Adrenal gland (tissue), 9 donors: ENCODE measurements at regions not wholly inside any gene's neighbourhood (a gene's known extent, or its start where the extent isn't known, plus 50 kb on each side); places are given as distances from the start of the nearest gene placed in this dataset.

Experiments used
- DNase-seq, 7 donors: peaks; one replicate each; pipeline ENCODE4 v3.0.0-alpha.2; 2019 to 2020
- H3K27ac ChIP-seq, 5 donors: fragments of 200-600 bp; sonication (generic) in 4 of 5; 1 replicate in 3 of 5; 2 replicates in 2 of 5; pipeline versions ENCODE4 v1.5.1 to v1.8.0; 2016 to 2020; ENCODE audit warnings: mild to moderate bottlenecking in 1 of 5
- H3K27me3 ChIP-seq: fragments of 200-600 bp; 2 replicates; pipeline ENCODE4 v1.8.0; 2021
- H3K36me3 ChIP-seq, 2 donors: fragments of 200-600 bp; replicated peaks in 1 of 2; 1 replicate in 1 of 2; 2 replicates in 1 of 2; pipeline versions ENCODE4 v1.5.1 to v1.8.0; 2018 to 2022
- H3K4me1 ChIP-seq, 2 donors: fragments of 200-600 bp; replicated peaks in 1 of 2; 1 replicate in 1 of 2; 2 replicates in 1 of 2; pipeline versions ENCODE4 v1.5.1 to v1.8.0; 2018 to 2021
- H3K4me3 ChIP-seq, 4 donors: fragments of 200-600 bp; sonication (generic) in 3 of 4; one replicate each; pipeline ENCODE4 v1.5.1; 2016 to 2018
- H3K9me3 ChIP-seq, 3 donors: fragments of 200-600 bp; sonication (generic) in 1 of 3; replicated peaks in 1 of 3; 1 replicate in 2 of 3; 2 replicates in 1 of 3; pipeline versions ENCODE4 v1.5.1 to v1.8.0; 2016 to 2021
- POLR2A ChIP-seq, 2 donors: fragments of 450-650 bp; IDR thresholded peaks; one replicate each; pipeline ENCODE4 v1.6.1; 2017; ENCODE audit warnings: antibody characterized with exemption in 2 of 2, mild to moderate bottlenecking in 2 of 2, moderate library complexity in 1 of 2
- WGBS, 4 donors: extraction: QIAGEN DNeasy Blood & Tissue Kit in 2 of 4; methylation state at CpG; one replicate each; pipeline versions ENCODE4 v1.1.5 to v1.1.7; 2013 to 2017; 5-methylcytosine and 5-hydroxymethylcytosine counted together
- intact Hi-C, 2 donors: fragments of 100-400 bp; cut with DNase I; formaldehyde crosslinking; loops; one replicate each; pipeline versions ENCODE4 v1.14.1 to v1.15.0; 2022 to 2023
- TF ChIP-seq, protein P1 (sequence below), 6 experiments: fragments of 450-650 bp in 4 of 6; fragments of 200-600 bp in 2 of 6; sonication (generic) in 1 of 6; IDR thresholded peaks; 1 replicate in 5 of 6; 2 replicates in 1 of 6; pipeline versions ENCODE4 v1.5.1 to v1.8.0; 2016 to 2021; ENCODE audit warnings: antibody characterized with exemption in 6 of 6, mild to moderate bottlenecking in 2 of 6, moderate library complexity in 1 of 6
- donor health status: healthy with polysubstance abuse.
- donor health status: Bipolar disorder and iron deficiency.
- donor health status: DM: yes; HTN: yes; CAD: no.
- donor health status: DM: no; HTN: no; CAD: no.
- donor health status: DM: no; HTN: no; CAD: no.

DNA sequence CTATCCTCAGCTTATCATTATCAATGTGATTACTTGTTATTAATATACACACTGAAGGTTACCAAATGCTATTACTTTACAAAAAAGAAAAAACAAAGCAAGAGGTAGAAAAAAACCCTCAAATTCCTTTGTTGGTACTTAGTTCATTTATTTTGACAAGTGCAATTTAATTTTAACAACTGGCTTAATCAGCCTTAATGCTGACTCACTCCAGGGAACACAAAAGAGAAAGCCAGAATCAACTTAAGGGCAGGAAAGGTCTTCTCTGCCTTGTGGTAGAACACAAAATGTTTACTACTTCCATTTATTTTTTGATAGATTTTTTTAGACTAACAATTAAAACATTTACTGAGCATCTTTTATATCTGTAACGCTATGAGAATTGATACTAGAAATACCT lies 417.1 kb downstream of the PCDH17 start:
- no peaks in the 10 kb centered on the region for H3K9me3 ChIP-seq
- H3K36me3 ChIP-seq = no peaks in the 10 kb centered on the region
- 78 to 89% (median 85%) methylated on average over 1 of the region's 1 CpG for WGBS, 4 donors
- no peak overlapping the region for H3K27ac ChIP-seq
- no peak for DNase-seq
- TF ChIP-seq, protein P1, sequence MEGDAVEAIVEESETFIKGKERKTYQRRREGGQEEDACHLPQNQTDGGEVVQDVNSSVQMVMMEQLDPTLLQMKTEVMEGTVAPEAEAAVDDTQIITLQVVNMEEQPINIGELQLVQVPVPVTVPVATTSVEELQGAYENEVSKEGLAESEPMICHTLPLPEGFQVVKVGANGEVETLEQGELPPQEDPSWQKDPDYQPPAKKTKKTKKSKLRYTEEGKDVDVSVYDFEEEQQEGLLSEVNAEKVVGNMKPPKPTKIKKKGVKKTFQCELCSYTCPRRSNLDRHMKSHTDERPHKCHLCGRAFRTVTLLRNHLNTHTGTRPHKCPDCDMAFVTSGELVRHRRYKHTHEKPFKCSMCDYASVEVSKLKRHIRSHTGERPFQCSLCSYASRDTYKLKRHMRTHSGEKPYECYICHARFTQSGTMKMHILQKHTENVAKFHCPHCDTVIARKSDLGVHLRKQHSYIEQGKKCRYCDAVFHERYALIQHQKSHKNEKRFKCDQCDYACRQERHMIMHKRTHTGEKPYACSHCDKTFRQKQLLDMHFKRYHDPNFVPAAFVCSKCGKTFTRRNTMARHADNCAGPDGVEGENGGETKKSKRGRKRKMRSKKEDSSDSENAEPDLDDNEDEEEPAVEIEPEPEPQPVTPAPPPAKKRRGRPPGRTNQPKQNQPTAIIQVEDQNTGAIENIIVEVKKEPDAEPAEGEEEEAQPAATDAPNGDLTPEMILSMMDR (IDR thresholded peaks at IDR 0.05) = no peak
- TF ChIP-seq POLR2A (IDR thresholded peaks at IDR 0.05) = no peak
- intact Hi-C loops = no loop called here
- no peaks in the 10 kb centered on the region for H3K27me3 ChIP-seq
- H3K4me3 ChIP-seq = no peak overlapping the region
- H3K4me1 ChIP-seq = no peaks in the 10 kb centered on the region

DNA sequence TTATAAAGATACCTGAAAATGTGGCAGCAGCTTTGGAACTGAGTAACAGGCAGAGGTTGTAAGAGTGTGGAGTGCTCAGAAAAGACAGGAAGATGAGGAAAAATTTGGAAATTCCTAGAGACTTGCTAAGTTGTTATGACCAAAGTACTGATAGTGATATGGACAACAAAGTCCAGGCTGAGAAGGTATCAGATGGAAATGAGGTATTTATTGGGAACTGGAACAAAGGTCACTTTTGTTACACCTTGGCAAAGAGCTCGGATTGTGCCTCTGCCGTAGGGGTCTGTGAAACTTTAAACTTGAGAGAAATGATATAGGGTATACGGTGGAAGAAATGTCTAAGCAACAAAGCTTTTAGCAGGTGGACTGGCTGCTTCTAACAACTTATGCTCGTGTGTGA lies 419.9 kb downstream of the PCDH17 start:
- Histone ChIP-seq H3K27me3 (no peaks in the 10 kb centered on the region), H3K4me1 (no peaks in the 10 kb centered on the region), H3K9me3 (peaks cover 0 to 3% (median 0%) of the 10 kb centered on the region in 3 donors), H3K27ac (no peak overlapping the region), H3K36me3 (no peaks in the 10 kb centered on the region), H3K4me3 (no peak overlapping the region)
- no peak for TF ChIP-seq POLR2A (IDR thresholded peaks at IDR 0.05)
- TF ChIP-seq, protein P1 (IDR thresholded peaks at IDR 0.05) = no peak
- 56 to 75% (median 65%) methylated on average over 4 of the region's 4 CpGs for WGBS, 4 donors
- DNase-seq = no peak
- intact Hi-C loops = no loop called here

DNA sequence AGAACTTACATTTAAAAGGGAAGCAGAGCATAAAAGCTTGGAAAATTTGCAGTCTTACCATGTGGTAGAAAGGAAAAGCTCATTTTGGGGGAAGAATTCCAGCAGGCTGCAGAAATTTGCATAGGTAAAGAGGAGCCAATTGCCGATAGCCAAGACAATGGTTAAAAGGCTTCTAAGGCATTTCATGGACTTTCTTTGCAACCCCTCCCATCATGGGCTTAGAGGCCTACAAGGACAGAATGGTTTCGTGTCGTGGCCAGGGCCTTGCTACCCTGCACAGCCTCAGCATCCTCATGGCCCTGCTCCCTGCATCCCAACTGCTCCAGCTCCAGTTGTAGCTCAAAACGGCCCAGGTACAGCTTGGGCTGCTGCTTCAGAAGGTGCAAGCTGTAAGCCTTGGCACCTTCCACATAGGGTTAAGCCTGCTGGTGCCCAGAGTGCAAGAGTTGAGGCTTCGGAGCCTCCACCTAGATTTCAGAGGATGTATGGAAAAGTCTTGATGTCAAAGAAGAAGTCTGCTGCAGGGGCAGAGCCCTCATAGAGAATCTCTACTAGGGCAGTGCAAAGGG lies 420.3 kb downstream of the PCDH17 start:
- Histone ChIP-seq H3K4me3 (no peak overlapping the region), H3K9me3 (peaks cover 0 to 3% (median 0%) of the 10 kb centered on the region in 3 donors), H3K4me1 (no peaks in the 10 kb centered on the region), H3K27ac (no peak overlapping the region), H3K27me3 (no peaks in the 10 kb centered on the region), H3K36me3 (no peaks in the 10 kb centered on the region)
- no peak for DNase-seq
- WGBS, 4 donors = 66 to 79% (median 70%) methylated on average over 5 of the region's 5 CpGs
- TF ChIP-seq, protein P1 (IDR thresholded peaks at IDR 0.05) = no peak
- no peak for TF ChIP-seq POLR2A (IDR thresholded peaks at IDR 0.05)
- intact Hi-C loops = no loop called here

DNA sequence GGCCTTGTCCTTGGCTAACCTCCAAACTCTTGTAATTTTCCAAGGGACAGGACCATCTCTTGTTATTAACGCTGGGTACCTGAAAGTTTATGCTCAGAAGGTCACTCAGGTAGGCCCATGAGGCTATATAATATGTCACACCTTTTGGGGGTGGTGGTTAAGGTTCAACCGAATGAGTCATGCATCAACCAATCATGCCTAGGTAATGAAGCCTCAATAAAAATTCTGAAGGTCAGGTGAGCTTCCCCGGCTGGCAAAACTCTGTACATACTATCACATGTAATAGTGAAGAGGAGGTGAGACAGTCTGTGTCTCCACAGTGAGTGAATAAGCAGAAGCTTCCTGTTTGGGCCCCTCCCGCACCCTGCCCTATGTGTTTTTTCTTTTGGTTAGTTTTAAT lies 424.9 kb downstream of the PCDH17 start:
- H3K36me3 ChIP-seq = no peaks in the 10 kb centered on the region
- H3K27me3 ChIP-seq = no peaks in the 10 kb centered on the region
- no peak for TF ChIP-seq POLR2A (IDR thresholded peaks at IDR 0.05)
- TF ChIP-seq, protein P1 (IDR thresholded peaks at IDR 0.05) = no peak
- H3K27ac ChIP-seq = no peak overlapping the region
- no peak overlapping the region for H3K4me3 ChIP-seq
- intact Hi-C loops = no loop called here
- H3K9me3 ChIP-seq = peaks cover 0 to 3% (median 0%) of the 10 kb centered on the region in 3 donors
- no peak for DNase-seq
- 65 to 73% (median 68%) methylated on average over 4 of the region's 4 CpGs for WGBS, 4 donors
- H3K4me1 ChIP-seq = no peaks in the 10 kb centered on the region
